Stimulated activated CD8-positive, alpha-beta memory T cell treated with anti-CD3 and anti-CD28 coated beads, Interleukin-4, amount 100 ng/mL, for 4 hours (primary cell): ENCODE measurements at regions not wholly inside any gene's neighbourhood (a gene's known extent, or its start where the extent isn't known, plus 50 kb on each side); places are given as distances from the start of the nearest gene placed in this dataset.

Experiments
- DNase-seq, 2 donors: peaks; one replicate each; pipeline ENCODE4 v3.0.0-alpha.2; 2020; ENCODE audit warnings: low read depth in 2 of 2, low spot score in 1 of 2

DNA sequence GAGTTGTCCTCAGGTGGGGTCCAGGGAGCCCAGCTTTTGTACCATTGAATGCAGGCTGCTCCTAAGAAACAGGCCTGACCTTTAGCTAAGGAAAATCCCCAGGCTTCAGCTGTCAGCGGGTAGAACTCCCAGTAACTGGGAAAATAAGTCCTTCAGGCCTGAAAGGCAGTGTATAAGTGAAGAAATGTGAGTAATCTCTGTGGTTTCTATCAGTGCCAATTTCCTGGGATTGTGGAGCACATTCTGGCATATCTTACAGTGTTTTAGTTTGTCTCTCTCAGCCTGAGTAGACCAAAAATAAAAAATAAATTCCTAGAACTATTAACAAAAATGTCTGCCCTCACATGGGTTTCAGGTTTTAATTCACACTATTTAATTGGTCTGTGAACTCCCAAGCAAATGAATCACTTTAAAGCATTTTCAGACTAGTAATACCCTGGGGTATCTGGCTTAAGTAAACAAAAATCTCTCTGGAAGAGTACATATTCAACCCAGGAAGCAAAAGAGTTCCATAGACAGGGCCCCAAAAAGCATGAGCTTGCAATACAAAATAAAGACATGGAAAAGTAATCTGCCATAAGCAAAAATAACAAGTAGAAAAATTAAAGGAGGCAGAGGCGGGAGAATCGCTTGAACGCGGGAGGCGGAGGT, 566.2 kb upstream of the NOX3 start:
- DNase-seq, result no peak

DNA sequence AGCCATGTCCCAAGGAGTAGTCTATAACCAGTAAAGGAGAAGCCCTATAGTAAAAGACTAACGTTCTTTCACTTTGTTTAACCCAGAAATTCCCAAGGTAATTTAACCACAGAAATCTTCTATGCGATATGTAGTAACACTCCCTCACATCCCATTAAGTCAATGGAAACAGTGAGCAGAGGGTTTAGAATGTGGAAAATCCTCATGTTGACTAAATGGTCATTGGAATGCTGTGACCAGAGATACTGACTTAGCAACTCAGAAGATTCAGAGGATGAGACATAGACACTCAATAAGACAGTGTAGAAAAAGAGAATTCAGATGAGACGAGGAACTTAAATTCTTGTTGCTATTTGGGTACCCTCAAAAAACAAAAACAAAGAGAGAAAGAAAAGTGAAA, 562.2 kb upstream of the NOX3 start:
- DNase-seq, result no peak

DNA sequence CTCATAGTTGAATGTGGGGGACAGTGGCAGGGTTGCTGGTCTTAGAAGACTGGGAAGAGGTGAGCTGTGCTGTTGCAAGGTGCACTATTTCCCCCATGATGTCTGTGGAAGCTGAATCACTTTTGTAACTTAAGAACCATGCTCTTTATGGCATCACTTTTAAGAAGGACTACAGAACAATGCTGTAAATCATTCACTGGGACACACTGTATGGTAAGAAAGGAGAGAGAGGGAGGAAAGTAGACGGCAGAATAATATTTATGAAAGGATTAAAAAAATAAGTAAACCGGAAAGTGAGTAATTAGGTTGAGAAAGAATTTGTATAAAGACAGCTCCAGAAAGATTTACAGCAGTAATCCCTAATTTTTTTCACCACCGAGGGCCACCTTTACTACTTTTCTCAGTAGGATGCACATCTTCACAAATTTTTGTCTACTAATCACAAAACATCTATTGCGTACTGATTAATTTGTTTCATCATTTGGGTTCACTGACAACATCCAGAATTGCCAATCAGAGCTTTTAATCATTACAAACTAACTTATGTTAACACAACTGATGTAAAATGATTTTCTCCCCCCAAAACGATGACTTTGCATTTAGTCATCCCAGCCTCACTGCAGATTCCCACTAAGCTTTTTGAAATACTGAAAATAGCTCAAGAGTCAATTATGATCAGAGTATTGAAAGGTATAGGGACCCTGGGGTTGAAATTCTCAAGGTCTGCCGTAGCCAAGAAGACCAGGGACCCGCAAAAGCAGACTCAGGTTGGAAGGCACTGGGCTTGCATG, 560.7 kb upstream of the NOX3 start:
- no peak for DNase-seq

DNA sequence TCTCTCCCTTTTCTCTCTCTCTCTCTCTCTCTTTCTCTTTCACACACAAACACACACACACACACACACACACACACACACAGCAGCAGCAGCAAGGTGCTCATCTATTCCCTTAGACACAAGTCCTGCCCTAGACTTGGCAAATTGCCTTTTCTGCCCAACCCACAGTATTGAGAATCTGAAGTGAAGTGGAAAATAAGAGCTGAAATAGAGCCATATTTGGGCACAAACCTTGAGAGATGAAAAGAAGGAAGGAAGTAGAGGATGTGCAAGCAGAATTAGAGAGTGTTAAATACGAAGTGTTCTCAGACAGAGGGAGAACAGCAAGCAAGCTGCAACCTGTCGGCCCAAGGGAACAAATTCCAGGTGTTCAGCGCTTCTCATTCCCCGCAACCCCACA, 557.5 kb upstream of the NOX3 start:
- DNase-seq, result no peak

DNA sequence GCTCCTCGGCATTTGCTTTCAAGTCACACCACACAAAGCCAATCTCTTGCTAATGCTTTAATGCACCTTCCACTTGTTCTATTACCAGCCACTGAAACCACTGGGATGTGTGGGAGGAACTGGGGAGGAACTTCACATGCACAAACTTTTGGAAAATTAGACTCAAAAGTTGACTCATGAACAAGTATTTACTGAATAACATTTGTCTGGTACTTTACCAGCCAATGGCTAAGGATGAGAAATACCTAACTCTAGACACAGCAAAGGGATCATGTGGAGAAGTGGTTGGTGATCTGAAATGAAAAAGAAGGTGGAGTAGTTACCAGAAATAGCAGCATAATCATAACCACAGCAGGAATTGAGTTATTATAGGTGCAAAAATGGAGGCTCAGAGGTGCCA, 554.0 kb upstream of the NOX3 start:
- DNase-seq, result no peak

DNA sequence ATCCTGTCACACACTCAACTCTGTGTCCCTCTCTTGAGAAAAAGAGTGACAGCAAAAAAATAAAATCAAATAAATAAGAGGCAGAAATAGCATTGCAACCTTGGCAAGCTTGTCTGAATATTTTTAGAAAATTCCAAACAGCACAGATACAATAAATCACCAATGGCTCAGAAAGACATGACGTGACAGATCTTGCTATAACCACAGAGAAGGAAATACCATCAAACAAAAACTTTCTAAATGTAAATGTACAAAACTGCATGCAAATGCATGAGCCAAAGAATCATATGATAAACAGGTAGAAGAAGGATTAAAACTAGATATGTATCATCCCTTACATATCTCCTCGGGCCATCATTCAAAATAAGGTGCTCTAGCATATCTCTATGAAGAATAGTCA, 549.2 kb upstream of the NOX3 start:
- DNase-seq, result no peak

DNA sequence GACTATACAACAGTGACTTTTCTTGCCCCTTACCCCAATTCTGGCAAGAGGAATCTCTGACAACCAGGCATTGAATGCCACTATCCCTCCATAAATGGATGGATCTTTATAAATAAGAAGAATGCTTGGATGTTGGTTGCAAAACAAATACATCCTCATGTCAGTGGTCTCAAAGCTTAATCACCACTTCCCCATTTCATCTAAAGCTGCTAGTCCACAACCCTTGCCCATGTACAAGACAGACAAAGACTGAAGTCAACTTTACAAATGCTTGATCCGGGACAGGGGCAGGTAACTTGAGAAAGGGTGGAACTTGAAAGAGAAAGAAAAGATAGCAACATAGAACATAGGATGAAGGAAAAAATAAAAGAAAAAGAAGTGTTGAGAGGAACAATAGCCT, 540.5 kb upstream of the NOX3 start:
- DNase-seq, result no peak

DNA sequence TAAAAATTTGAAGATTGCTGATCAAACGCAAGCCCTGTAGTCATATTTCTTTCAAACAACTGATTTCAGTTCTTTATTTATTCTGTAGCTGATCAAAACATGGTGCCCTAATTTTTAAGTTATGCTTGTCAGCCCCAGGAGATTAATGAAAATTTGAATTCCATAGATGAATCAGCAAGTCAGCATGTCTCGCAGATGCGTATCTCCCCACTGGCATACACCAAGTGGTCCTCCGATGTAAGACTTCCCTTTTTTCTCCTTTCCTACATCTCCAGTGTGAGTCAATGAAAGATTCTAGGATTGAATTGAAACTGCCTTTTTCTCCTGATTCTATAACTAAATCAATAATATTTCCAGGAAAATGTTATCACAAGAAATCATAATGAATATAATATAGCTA, 539.6 kb upstream of the NOX3 start:
- DNase-seq, result no peak

DNA sequence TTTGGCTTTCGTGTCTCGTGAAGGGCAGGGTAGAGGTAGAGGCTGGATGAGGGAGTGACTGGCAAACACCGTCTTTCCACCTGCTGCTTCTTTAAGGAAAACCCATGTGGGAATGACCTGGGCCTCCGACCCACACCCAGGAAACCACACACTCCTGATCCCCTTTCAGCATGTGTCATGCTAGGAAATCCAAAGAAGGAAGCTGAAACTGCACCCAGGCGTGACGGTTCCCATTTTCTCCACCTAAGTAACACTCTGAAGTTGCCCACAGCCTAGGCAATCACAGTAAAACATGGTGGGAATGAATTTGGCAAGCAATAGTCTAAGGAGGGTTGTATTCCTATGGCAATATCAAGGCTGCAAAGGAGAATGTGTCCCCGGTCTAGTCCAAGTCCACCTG, 538.4 kb upstream of the NOX3 start:
- no peak for DNase-seq

DNA sequence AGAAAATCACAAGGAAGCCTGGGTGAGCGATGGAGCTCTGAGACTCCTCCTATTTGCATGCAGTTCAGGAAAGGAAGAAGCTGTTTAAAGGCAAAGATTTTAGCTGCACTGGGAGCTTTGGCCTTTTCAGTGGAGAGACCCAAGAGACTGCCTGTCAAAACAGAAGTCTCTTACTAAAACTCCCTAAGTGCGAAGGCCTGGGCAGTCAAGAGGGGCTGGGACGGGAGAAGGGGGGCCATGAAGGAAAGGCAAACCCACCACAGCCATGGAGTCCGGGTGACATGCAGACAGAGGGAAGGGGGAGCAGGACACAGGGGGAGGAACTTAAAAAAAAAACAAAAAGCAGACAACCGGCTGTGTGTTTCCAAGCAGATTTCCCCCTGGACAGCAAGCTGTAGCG, 537.6 kb upstream of the NOX3 start:
- no peak for DNase-seq

DNA sequence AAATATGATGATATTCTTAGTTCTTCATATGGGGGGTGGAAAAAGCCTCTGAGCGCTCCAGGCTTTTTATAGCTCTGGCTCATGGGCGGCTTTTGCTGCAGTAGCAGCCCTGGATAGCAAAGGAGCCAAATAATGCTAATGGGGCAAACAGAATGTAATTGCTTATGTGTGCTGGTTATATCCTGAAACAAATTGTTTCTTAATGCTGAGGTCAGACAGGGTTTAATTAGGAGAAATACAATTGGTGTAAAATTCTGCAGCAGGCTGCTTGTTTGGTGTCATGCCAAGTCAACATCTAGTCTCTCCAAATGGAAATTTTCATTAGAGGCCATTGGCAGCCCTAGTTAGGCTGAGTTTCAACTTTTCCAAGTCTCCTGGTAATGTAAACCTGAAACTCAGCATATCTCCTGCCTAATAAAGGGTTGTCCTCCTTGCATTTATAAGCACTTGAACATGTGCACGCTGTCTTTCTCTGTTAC, 530.1 kb upstream of the NOX3 start:
- DNase-seq, result no peak

DNA sequence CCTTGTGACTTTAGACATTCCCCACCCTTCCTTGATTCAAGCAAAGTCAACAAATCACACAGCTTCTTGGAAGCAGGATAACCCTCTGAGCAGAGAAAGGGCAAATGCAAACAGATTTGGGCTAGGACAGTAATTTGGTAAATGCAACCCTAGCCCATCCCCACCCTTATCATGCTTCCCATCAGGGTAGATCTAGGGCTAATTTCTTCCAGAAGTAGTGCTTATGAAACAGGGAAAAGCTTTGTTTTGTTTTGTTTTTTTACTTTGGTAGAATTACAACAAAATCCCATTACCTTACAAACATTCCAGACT, 525.1 kb upstream of the NOX3 start:
- DNase-seq, result no peak

DNA sequence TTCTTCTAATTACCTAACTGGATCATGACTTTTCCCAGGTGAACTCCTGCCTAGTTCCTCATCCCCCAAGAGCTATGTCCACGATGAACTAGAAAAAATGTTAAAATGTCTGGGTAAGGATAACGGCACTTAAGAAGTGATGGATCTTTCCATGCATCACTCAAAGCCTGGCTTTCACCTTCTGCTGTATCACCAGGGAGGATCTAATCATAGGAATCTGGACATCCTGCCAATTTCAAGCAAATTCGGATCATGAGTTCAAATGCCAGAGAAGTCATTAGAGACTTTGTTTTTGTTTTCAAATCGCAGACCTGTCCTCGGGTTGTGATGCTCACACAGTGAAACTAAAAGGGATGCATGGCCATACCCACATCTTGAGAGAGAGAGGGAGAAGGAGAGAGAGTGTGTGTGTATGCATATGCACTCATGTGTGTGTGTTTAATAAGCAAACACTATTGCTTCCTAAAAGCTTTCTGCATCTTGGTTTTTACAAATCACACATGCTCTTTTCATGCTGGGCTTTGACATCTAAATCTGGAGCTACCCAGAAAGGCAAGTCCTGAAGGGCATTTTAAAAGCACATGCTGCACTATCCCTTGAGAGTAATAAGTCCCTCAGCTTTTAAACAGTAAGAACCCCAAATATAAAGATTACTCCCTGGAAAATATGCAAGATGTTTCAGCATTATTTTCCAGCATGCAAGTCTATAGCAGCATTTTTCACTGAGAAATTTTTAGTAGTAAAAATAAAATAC, 524.6 kb upstream of the NOX3 start:
- no peak for DNase-seq

DNA sequence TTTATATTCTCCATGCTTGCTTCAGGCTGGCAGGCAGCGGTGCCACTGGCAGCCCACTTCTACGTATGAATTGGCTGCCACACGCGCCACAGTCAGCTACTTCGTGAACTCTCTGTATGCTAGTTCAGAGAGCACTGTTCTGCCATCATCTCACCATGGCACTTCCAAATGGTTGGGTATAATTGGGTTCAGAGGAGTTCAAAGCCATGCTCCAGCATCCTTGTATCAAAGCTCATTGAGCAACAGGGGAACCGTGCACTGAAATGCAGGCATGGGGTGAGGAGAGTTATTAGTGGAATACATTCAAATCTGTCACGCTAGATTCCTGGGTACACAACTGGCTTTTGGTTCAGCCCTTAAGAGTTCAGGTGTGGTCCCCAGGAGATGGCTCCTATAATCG, 519.9 kb upstream of the NOX3 start:
- DNase-seq, result no peak

DNA sequence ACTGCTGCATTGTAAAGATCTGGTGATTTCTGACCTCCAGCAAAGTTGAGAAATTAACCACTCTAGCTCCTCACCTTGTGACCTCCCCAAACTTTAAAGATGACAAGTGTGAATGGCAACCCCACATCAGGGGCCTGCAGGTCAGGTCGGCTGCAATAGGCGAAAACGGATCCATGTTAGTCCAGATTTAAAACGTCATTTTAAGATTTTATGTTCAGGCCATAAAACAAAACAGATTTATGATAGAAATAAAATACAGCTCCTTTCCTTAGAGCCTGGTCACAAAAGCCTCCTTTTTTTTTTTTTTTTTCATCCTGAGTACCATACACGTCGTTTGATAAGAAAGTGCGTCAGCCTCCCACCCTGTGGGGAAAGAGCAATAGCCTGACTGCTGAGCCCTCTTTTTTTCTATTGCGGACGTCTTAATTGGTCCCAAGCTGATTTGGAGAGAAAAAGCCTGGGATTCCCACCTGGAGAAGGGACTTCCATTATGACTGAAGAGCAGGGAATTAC, 519.2 kb upstream of the NOX3 start:
- no peak for DNase-seq

DNA sequence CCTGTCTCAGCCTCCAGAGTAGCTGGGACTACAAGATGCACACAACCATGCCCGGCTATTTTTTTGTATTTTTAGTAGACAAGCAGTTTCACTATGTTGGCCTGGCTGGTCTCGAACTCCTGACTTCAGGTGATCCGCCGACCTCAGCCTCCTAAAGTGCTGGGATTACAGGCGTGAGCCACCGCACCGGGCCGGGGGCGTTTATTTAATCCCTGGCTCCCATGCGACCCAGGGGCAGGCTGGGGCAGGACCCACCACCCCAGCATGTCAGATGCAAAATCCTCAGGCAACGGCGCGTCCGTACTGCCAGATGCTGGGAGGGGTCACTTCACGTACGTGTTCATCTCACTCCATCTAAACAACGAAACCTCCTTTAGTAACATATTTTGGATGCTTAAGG, 518.7 kb upstream of the NOX3 start:
- DNase-seq, result no peak

DNA sequence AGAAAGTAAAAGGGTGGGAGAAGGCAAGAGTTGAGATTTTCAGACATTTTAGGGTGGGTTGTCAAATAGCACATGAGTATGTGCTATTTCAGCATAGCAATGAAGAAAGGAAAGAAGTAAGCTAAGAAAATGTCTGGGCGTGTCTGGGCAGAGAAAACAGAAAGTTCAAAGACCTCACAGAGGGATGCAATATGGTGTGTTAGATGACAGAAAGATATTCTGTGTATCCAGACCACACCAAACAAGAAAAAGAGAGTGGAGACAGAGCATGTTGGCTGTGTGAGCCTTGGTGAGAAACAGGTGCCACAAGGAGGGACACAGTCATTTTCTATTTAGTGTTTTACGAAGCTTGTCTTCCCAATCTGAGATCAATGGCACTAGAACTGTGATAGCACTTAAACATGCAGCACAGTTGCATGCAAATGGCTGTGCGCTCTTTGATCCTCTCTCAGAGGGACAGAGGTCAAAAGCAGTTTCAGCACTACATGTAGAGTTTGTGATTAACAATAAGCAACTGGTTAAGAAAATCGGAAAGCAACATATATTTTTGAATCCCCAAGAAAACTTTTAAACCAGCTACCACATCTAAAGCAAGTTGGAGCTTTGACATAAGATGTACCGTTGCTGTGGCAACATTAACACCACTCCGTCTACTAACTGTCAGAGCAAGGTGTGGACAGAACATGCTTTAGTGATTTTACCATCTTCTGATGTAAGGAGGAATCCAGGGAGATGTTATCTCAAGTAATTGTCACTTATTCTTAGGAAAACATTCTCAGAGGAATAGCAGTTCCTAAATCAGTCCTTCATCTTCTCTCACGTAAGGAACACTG, 515.5 kb upstream of the NOX3 start:
- DNase-seq, result no peak

DNA sequence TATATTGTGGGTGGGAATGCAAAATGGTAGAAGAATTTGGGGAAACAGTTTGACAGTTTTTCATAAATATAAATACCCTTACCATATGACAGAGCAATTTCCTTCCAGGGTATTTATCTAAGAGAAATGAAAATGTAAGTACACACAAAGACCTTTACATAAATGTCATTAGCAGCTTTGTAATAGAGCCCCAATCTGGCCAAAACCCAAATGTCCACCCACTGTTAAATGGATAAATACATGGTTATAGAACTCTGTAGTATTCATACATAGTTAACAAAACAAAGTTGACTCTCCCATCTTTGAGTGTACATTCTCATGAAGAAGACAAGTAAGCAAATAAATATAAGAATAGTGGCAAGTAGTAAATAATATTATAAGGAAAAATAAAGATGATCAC, 514.8 kb upstream of the NOX3 start:
- DNase-seq, result no peak

DNA sequence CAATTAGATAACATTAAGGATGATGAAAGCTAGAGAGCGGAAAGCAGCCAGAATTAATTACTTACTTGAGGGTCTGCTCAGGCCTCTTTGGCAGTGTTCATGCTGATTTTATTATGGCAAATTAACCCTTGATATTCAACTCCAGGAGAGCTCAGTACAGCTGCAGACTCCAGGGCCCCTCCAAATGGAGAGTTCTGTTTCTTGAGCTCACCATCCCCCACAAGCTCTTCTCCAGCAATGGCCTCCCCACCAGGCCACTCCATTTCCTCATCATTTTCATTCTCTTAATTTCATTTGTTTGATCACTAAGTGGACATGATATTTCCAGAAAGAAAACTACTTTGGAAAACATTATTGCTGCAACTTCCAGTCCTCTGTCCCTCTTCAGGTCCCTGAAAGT, 513.3 kb upstream of the NOX3 start:
- no peak for DNase-seq

DNA sequence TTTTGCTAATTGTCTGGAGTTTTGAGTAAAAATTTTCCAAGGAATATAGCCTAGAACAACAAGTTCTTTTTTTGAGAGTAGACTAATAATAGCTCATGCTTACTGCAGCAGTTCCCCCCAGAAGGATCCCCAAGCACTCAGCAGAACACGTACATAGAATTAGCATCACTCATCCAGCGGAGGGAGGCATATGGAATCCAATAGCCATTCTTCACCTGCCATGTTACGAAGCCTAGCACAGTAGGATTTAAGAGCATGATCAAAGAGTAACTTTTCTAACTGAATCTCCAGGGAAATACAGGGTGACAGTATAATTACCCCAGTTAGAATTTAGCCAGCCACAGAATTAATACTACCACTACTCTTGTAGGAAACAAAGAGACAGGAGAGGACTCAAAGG, 511.7 kb upstream of the NOX3 start:
- no peak for DNase-seq

DNA sequence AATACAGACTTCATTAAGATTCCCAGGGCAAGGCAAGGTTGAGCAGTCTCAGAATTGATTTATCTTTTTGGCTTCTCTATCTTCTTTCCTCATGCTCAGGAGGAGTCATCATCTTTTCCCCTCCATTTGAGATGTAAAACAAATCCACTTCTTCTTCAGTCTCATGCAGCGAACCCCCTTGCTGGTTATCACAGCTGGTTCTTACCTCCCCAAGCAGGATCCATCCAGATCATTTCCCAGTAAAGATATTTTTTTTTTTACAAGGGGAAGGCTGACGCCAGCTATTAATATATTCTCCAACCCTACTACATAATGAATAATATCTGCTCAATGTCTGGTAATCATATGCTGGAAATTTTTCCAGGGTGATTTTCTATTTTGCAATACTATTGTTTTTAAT, 508.9 kb upstream of the NOX3 start:
- no peak for DNase-seq
